Stimulated activated CD8-positive, alpha-beta memory T cell treated with anti-CD3 and anti-CD28 coated beads, Interleukin-15, amount 100 ng/mL, for 24 hours (primary cell): ENCODE measurements at regions not wholly inside any gene's neighbourhood (a gene's known extent, or its start where the extent isn't known, plus 50 kb on each side); places are given as distances from the start of the nearest gene placed in this dataset.
"Not testable (repeated sequence)": the region's sequence is repeated elsewhere in the genome, so short reads cannot be mapped to it uniquely, and the experiment has no call there.

Experiments
- DNase-seq: peaks from one replicate; pipeline ENCODE4 v3.0.0-alpha.2; 2020; ENCODE audit warnings: low read depth

- DNase-seq = no peak
Observed at GRCh38 chr2:83874712-83875430, 584.2 kb downstream of the SUCLG1 start.

- no peak for DNase-seq
Observed at GRCh38 chr2:83874066-83874465, 585.0 kb downstream of the SUCLG1 start.

DNA sequence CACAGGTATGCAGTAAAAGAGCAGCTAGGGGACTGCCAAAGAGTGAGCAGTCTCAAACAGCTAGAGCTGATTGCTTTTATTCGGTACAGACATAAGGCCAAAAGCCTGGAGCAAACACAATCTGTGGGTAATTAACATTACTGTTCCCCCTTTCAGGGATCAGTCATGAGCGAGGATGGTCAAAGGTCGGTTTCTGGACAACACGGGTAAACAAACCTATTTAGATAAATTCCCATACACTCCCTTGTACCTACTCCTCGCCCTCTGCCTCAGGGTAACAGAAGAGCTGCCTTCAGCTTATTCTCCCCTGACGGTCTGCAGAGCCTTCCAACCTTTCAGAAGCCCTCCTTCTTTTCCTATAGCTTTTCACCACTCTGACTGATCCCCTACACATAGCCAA is 586.0 kb downstream of the SUCLG1 start:
- no peak for DNase-seq

DNA sequence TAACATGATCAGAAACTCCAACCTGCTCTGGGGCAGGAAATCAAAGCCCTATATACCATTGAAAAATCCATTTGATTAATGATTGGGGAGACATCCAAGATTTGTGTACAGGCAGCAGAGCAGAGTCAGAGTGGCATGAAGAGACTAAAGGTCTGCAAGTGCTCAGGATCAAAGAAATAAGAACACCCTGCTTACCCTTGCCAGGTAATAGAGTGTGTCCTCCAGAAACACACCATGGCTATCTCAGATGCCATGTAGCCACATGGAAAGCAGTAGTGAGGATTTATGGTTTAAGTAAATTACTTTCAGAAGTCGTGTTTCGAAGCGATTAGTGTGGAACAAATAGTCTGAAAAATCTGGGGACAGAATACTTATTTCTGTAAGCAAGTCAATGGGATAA is 592.9 kb downstream of the SUCLG1 start:
- DNase-seq = no peak

- DNase-seq = no peak
Observed at GRCh38 chr2:83862600-83862999, 596.5 kb downstream of the SUCLG1 start.

- DNase-seq = no peak
Observed at GRCh38 chr2:83860320-83860719, 598.8 kb downstream of the SUCLG1 start.

DNA sequence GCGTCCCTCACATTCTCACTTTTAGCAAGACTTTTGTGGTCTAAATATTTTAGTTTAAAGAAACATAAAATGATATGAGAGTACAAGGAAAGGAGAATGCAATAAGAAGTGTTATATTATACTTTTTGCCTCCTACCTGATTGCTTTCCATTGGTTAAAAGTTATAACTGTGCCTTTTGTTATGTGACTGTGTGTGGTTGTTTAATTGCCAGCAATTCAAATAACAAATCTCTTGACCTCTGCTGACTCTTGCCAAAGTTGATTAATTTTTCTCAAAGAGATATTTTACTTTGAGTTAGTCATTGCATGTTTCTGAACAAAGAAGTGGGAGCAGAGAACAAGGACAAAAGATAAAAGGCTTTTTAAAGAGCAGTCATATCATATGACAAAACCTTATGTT is 599.5 kb downstream of the SUCLG1 start:
- no peak for DNase-seq

GRCh38 chr2:83851066-83851465 is 608.0 kb downstream of the SUCLG1 start:
- DNase-seq = no peak

- DNase-seq = no peak
Observed at GRCh38 chr2:83850071-83850725, 608.9 kb downstream of the SUCLG1 start.

- DNase-seq = no peak
Observed at GRCh38 chr2:83844490-83844889, 614.6 kb downstream of the SUCLG1 start.

DNA sequence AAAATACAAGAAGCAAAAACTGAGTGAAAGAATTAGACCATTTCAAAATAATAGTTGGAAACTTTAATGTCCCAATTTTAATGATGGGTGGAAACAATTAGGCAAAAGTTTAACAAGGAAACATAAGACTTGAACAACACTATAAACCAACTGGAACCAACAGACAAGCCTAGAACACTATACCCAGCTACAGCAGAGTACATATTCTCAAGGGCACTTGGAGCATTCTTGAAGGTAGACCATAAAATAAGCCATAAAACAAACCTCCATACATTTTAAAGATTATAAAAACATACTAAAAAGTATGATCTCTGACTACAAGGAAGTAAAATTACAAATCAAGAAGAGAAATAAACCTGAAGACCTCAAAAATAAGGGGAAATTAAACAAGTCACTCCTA is 616.7 kb downstream of the SUCLG1 start:
- no peak for DNase-seq

DNA sequence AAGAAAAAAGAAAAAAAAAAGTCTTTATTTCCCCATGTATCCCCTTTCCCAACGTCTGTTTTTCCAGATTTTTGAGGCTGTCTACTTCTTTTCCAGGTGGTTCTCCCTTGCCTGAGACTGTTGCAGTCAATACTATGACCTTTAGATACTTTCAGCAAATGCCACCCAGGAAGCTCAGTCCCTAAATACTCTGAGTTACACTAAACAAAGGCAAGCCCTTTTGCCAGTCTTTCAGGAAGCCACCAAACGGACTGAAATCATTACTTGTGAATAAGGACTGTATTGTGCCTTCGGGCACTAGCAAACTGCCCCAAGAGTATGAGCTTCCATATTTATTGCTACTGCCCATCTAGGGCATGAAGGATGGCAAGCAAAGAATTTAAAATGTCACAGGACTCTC is 621.3 kb downstream of the SUCLG1 start:
- DNase-seq = no peak

GRCh38 chr2:83827618-83828017 is 631.5 kb downstream of the SUCLG1 start:
- DNase-seq = no peak

GRCh38 chr2:83826577-83826976 is 632.5 kb downstream of the SUCLG1 start:
- DNase-seq = no peak

DNA sequence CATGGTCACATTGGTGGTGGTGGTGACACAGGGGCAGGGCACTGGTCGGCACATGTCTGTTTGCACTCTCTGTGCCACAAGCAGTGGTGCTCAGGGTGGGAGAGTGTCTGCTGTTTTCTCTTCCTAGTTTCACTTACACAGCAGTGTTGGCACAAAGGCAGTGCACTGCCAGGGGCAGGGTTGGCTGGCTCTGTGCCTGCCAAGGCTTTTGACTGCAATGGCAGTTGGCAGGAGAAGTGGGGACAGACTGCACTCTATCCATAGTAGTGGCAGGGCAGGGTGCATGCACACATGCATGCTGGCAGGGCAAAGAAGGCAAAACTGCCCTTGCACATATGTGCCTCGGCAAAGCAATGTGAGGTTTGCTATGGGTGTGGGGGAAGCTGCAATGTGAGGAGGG is 635.9 kb downstream of the SUCLG1 start:
- DNase-seq = no peak

DNA sequence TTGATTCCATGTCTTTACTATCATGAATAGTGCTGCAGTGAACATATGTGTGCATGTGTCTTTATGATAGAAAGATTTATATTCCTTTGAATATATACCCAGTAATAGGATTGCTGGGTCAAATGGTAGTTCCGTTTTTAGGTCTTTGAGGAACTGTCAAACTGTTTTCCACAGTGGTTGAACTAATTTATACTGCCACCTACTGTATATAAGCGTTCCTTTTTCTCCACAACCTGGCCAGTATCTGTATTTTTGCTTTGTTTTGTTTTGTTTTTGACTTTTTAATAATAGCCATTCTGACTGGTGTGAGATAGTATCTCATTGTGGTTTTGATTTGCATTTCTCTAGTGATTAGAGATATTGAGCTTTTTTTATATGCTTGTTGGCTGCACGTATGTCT is 641.6 kb downstream of the SUCLG1 start:
- DNase-seq = no peak

DNA sequence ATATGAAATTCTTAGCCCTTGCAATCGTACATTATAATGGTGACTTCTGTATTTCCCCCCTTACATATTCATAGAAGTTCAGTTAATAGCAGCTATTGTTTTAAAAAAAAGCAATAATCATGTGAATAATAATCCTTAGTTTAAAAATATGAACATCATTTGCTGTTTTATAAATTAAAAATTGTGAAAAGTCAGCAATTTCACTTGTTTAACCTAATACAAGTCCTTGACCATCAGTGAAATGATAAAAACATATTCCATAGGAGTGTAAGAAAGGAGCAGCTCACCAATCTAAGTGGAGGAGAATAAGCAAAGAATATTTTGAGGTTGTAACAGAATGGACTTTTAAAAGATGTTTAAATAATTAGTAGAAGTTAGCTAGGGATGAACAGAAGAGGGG is 650.2 kb downstream of the SUCLG1 start:
- no peak for DNase-seq

- DNase-seq = no peak
Observed at GRCh38 chr2:83802604-83803003, 656.5 kb downstream of the SUCLG1 start.

DNA sequence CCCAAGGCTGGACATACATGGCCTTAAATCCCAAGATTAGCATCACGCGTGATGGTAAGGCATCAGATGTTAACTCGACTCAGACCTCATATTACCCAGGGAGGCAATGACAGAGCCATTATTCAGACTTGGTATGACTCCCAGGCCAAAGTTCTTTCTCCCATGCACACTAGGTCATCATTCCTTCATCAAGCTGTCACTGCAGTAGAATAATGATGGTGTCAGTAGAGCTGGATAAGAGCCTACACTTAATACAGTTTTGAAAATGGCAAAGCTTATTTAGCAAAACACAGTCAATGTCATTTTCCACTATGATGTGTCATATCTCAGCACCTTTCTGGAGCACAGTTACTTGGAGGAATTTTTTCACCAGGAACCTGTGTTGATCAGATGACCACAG is 663.3 kb downstream of the SUCLG1 start:
- DNase-seq = no peak

- DNase-seq = not testable (repeated sequence)
Observed at GRCh38 chr2:83790467-83790866, 668.6 kb downstream of the SUCLG1 start.

DNA sequence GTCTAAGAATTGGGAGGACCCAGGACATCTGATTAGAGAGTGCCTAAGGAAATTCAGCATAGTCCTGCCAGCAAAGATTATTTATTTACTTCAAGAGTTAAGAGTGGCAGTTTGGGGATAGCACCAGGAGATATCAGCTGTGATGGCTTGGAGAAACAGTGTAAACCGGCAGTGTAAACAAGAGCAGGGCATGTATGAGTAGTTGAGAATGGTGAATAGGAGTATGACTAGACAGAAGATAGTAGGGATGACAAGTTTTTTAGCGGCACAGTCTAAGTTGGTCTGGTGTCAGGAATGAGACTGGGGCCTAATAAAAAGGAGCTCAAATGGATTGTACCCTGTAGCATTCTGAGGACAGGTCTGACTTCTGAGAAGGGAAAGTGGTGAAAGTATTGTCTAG is 669.4 kb downstream of the SUCLG1 start:
- not testable (repeated sequence) for DNase-seq

GRCh38 chr2:83788938-83789566 is 670.0 kb downstream of the SUCLG1 start:
- not testable (repeated sequence) for DNase-seq

- no peak for DNase-seq
Observed at GRCh38 chr2:83787189-83787588, 671.9 kb downstream of the SUCLG1 start.
